Peyer's patch (tissue), 4 donors: ENCODE measurements at regions not wholly inside any gene's neighbourhood (a gene's known extent, or its start where the extent isn't known, plus 50 kb on each side); places are given as distances from the start of the nearest gene placed in this dataset.

Source experiments
- DNase-seq, 3 donors: peaks; one replicate each; pipeline ENCODE4 v3.0.0-alpha.2; 2017 to 2019
- H3K27ac ChIP-seq, 4 donors: fragments of 200-600 bp; sonication (generic); one replicate each; pipeline ENCODE4 v1.5.1; 2016 to 2019
- H3K27me3 ChIP-seq, 2 donors: fragments of 200-600 bp; sonication (generic); one replicate each; pipeline ENCODE4 v1.5.1; 2019
- H3K36me3 ChIP-seq, 3 donors: fragments of 200-600 bp; sonication (generic); one replicate each; pipeline ENCODE4 v1.5.1; 2016 to 2019
- H3K4me1 ChIP-seq, 4 donors: fragments of 200-600 bp; sonication (generic); one replicate each; pipeline ENCODE4 v1.5.1; 2016 to 2019
- H3K4me3 ChIP-seq, 4 donors: fragments of 200-600 bp; sonication (generic); 1 replicate in 3 of 4; 2 replicates in 1 of 4; pipeline ENCODE4 v1.5.1; 2016 to 2019; ENCODE audit warnings: mild to moderate bottlenecking in 1 of 4
- H3K9me3 ChIP-seq, 4 donors: fragments of 200-600 bp; sonication (generic); one replicate each; pipeline ENCODE4 v1.5.1; 2016 to 2019; ENCODE audit warnings: mild to moderate bottlenecking in 1 of 4
- POLR2A ChIP-seq, 2 donors: fragments of 450-650 bp; IDR thresholded peaks; one replicate each; pipeline ENCODE4 v1.5.1; 2017; ENCODE audit warnings: antibody characterized with exemption in 2 of 2, mild to moderate bottlenecking in 2 of 2, moderate library complexity in 2 of 2
- TF ChIP-seq, protein P1 (sequence below), 6 experiments: fragments of 450-650 bp in 4 of 6; fragments of 200-600 bp in 2 of 6; sonication (generic) in 1 of 6; IDR thresholded peaks; one replicate each; pipeline ENCODE4 v1.5.1; 2017 to 2019; ENCODE audit warnings: antibody characterized with exemption in 6 of 6, mild to moderate bottlenecking in 3 of 6, moderate library complexity in 1 of 6

DNA sequence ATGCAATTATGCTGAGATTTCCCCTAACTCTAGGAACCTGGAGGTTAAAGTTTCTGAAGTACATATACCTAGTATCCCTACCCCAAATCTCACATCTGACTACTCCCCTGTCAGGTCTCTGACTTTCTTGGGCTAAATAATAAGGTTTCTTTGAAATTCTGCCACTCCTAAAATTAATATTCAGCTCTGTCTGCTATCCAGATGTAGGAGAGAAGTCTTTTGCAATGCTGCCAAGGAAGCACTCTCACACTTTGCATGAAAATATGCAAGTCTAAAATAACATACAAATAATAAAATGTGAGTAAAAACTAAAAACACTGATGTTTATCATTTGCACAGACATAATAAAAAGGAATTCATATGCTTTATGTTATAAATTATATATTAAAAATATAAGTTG lies 196.9 kb upstream of the LRFN5 start:
- H3K9me3 ChIP-seq = no peaks in the 10 kb centered on the region
- DNase-seq = no peak
- no peak for TF ChIP-seq POLR2A (IDR thresholded peaks at IDR 0.05)
- TF ChIP-seq, protein P1, sequence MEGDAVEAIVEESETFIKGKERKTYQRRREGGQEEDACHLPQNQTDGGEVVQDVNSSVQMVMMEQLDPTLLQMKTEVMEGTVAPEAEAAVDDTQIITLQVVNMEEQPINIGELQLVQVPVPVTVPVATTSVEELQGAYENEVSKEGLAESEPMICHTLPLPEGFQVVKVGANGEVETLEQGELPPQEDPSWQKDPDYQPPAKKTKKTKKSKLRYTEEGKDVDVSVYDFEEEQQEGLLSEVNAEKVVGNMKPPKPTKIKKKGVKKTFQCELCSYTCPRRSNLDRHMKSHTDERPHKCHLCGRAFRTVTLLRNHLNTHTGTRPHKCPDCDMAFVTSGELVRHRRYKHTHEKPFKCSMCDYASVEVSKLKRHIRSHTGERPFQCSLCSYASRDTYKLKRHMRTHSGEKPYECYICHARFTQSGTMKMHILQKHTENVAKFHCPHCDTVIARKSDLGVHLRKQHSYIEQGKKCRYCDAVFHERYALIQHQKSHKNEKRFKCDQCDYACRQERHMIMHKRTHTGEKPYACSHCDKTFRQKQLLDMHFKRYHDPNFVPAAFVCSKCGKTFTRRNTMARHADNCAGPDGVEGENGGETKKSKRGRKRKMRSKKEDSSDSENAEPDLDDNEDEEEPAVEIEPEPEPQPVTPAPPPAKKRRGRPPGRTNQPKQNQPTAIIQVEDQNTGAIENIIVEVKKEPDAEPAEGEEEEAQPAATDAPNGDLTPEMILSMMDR (IDR thresholded peaks at IDR 0.05) = no peak

DNA sequence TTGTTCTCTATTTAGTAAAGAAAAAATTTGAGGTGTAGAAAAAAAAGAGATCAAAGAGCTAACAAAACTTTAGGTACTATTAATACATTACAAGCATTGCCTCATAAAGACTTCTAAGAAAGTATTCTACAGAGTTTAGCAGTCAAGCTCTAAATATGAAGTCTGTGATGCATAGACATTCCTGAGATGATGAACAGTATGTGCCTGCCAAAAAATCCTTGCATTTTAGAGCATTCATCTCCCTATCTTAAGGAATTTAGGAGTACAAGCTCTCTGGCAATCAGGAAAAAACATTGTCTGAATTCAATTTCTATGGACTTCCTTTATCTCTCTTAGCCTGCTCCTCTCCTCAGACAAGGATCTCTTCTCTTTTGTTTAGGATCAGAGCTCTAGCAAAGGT lies 202.6 kb upstream of the LRFN5 start:
- DNase-seq = no peak
- H3K4me1 ChIP-seq = no peaks in the 10 kb centered on the region
- H3K27ac ChIP-seq = no peak overlapping the region
- no peaks in the 10 kb centered on the region for H3K9me3 ChIP-seq
- TF ChIP-seq, protein P1 (IDR thresholded peaks at IDR 0.05) = no peak
- no peak for TF ChIP-seq POLR2A (IDR thresholded peaks at IDR 0.05)
- no peak overlapping the region for H3K4me3 ChIP-seq
- H3K36me3 ChIP-seq = no peaks in the 10 kb centered on the region
- no peaks in the 10 kb centered on the region for H3K27me3 ChIP-seq

More for the DNA sequence above, 196.9 kb upstream of the LRFN5 start:
- no peak overlapping the region for H3K27ac ChIP-seq
- H3K36me3 ChIP-seq = no peaks in the 10 kb centered on the region
- no peak overlapping the region for H3K4me3 ChIP-seq
- no peaks in the 10 kb centered on the region for H3K27me3 ChIP-seq
- H3K4me1 ChIP-seq = no peaks in the 10 kb centered on the region

DNA sequence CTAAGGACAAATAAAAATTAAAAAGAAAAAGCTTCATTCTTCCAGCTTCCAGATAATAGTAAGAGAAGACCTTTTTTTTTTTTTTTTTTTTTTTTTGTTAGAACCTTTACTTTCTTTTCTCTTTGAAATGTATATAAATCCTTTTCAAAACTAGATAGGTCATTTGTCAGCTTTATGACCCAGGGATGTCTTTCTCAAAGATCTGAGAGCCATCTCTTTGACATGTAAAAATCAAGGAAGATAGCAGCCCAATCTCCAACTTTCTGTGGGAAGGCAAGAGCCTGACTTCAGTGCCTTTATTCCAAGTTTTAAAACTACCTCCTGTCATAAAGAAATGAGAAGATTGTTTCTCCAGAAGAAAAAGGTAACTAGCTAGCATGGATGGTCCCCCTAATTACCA lies 203.3 kb upstream of the LRFN5 start:
- no peak for DNase-seq
- Histone ChIP-seq H3K27me3 (no peaks in the 10 kb centered on the region), H3K36me3 (no peaks in the 10 kb centered on the region), H3K4me3 (no peak overlapping the region), H3K9me3 (no peaks in the 10 kb centered on the region), H3K4me1 (no peaks in the 10 kb centered on the region), H3K27ac (no peak overlapping the region)
- TF ChIP-seq, protein P1 (IDR thresholded peaks at IDR 0.05) = no peak
- no peak for TF ChIP-seq POLR2A (IDR thresholded peaks at IDR 0.05)

DNA sequence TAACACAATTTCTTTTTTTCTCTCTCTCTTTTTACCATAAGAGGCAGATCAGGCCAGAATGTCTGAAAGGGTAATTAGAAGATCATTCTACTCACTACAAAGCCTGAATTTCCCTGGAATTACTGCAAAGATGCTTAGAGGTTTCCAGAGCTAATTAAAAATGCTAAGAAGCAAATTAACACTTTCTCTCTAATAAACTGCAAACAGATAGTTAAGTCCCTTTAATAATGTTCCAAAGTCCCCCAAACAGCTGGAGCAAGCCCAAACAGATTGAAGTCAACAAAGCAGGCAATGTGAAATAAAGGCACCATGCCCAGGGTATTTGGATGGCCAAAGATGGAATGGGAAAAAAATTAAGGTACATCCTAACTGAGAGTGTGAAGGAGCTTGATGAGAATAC lies 208.8 kb upstream of the LRFN5 start:
- Histone ChIP-seq H3K4me3 (no peak overlapping the region), H3K36me3 (no peaks in the 10 kb centered on the region), H3K27me3 (no peaks in the 10 kb centered on the region), H3K4me1 (no peaks in the 10 kb centered on the region), H3K27ac (no peak overlapping the region), H3K9me3 (peaks cover 0 to 2% (median 0%) of the 10 kb centered on the region in 4 donors)
- DNase-seq = no peak
- TF ChIP-seq POLR2A (IDR thresholded peaks at IDR 0.05) = no peak
- TF ChIP-seq, protein P1 (IDR thresholded peaks at IDR 0.05) = no peak

DNA sequence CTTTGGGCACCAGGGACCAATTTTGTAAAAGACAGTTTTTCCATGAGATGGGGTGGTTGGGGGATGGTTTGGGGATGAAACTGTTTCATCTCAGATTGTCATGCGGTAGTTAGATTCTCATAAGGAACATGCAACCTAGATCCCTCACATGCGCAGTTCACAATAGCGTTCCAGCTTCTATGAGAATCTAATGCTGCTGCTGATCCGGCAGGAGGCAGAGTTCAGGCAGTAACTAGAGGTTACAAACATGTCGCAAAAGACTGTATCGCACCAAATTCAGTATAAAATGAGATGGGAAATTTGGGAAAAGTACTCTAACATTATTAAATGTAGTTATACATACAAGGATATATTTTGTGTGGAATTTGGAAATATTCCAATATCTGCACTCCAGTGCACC lies 213.2 kb upstream of the LRFN5 start:
- no peaks in the 10 kb centered on the region for H3K4me1 ChIP-seq
- H3K27me3 ChIP-seq = no peaks in the 10 kb centered on the region
- no peak overlapping the region for H3K27ac ChIP-seq
- TF ChIP-seq POLR2A (IDR thresholded peaks at IDR 0.05) = no peak
- TF ChIP-seq, protein P1 (IDR thresholded peaks at IDR 0.05) = no peak
- peaks cover 0 to 2% (median 0%) of the 10 kb centered on the region in 4 donors for H3K9me3 ChIP-seq
- H3K4me3 ChIP-seq = no peak overlapping the region
- no peak for DNase-seq
- H3K36me3 ChIP-seq = no peaks in the 10 kb centered on the region

DNA sequence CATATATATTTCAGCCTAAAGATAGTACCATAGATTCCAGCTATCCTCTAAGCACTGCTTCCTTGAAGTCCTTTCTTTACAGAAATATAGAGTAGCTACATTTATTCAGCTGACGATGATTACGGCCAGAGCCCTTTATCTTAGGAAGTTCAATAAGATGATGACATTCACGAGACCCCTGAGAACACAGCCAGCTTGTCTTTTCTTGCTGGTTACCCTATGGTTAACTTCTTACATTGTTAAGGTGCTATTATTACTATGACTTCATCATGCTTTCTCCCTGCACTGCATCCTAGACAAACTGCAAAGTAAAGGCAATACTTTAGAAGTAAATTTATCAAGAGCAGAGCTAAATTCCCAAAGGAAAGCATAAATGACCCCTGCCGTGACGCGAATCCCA lies 214.4 kb upstream of the LRFN5 start:
- TF ChIP-seq, protein P1 (IDR thresholded peaks at IDR 0.05) = no peak
- TF ChIP-seq POLR2A (IDR thresholded peaks at IDR 0.05) = no peak
- no peaks in the 10 kb centered on the region for H3K27me3 ChIP-seq
- no peaks in the 10 kb centered on the region for H3K36me3 ChIP-seq
- H3K4me1 ChIP-seq = no peaks in the 10 kb centered on the region
- no peak for DNase-seq
- H3K27ac ChIP-seq = no peak overlapping the region
- H3K9me3 ChIP-seq = peaks cover 0 to 2% (median 0%) of the 10 kb centered on the region in 4 donors
- no peak overlapping the region for H3K4me3 ChIP-seq
